ENCODE measurements at regions not wholly inside any gene's neighbourhood (a gene's known extent, or its start where the extent isn't known, plus 50 kb on each side); places are given as distances from the start of the nearest gene placed in this dataset.

- no peak for TF ChIP-seq CTCF (IDR thresholded peaks at IDR 0.05)
- TF ChIP-seq POLR2A (IDR thresholded peaks at IDR 0.05): no peak
Observed at GRCh38 chr12:58513301-58513834, 406.9 kb downstream of the LRIG3 start.

Measured in esophagus squamous epithelium (tissue), 4 donors.